Lung (tissue), 11 donors: ENCODE measurements at regions not wholly inside any gene's neighbourhood (a gene's known extent, or its start where the extent isn't known, plus 50 kb on each side); places are given as distances from the start of the nearest gene placed in this dataset.

Source experiments
- ATAC-seq: fragments of 200-7000 bp; cut with Tn5 transposase; one replicate; pipeline ENCODE4 v1.9.1; 2020; ENCODE audit warnings: moderate number of reproducible peaks; ENCODE audit not compliant: insufficient read depth, low FRiP score
- DNase-seq, 3 donors: peaks; one replicate each; pipeline ENCODE4 v3.0.0-alpha.2; 2013 to 2017
- H3K27ac ChIP-seq, 2 donors: one replicate each; pipeline ENCODE4 v1.5.1; 2013; ENCODE audit warnings: mild to moderate bottlenecking in 2 of 2, moderate library complexity in 2 of 2, control low read depth in 1 of 2, inconsistent platforms in 1 of 2, low read depth in 1 of 2, low read length in 1 of 2
- H3K27me3 ChIP-seq, 3 donors: one replicate each; pipeline ENCODE4 v1.5.1; 2013; ENCODE audit warnings: low read length in 2 of 3; ENCODE audit not compliant: control insufficient read depth in 3 of 3, insufficient read depth in 3 of 3
- H3K36me3 ChIP-seq, 4 donors: one replicate each; pipeline ENCODE4 v1.5.1; 2013; ENCODE audit warnings: low read length in 4 of 4, mild to moderate bottlenecking in 1 of 4, moderate library complexity in 1 of 4; ENCODE audit not compliant: control insufficient read depth in 4 of 4, insufficient read depth in 4 of 4
- H3K4me1 ChIP-seq, 5 donors: one replicate each; pipeline ENCODE4 v1.5.1; 2013; ENCODE audit warnings: low read length in 5 of 5, mild to moderate bottlenecking in 2 of 5, moderate library complexity in 1 of 5; ENCODE audit not compliant: control insufficient read depth in 5 of 5, insufficient read depth in 5 of 5
- H3K4me3 ChIP-seq: one replicate; pipeline ENCODE4 v1.5.1; 2013; ENCODE audit warnings: mild to moderate bottlenecking, control low read depth, moderate library complexity
- H3K9ac ChIP-seq, 2 donors: one replicate each; pipeline ENCODE4 v1.5.1; 2013; ENCODE audit warnings: low read length in 2 of 2, control low read depth in 1 of 2; ENCODE audit not compliant: insufficient read depth in 1 of 2
- H3K9me3 ChIP-seq, 4 donors: one replicate each; pipeline ENCODE4 v1.5.1; 2013; ENCODE audit warnings: low read length in 3 of 4, mild to moderate bottlenecking in 1 of 4, moderate library complexity in 1 of 4; ENCODE audit not compliant: control insufficient read depth in 4 of 4, insufficient read depth in 3 of 4
- CTCF ChIP-seq: IDR thresholded peaks from 2 replicates; pipeline ENCODE4 v1.5.1; 2012; ENCODE audit warnings: mild to moderate bottlenecking; ENCODE audit errors: control extremely low read depth, extremely low read depth
- WGBS, 2 donors: extraction: QIAGEN DNeasy Blood & Tissue Kit; methylation state at CpG; one replicate each; pipeline ENCODE4 v1.1.7; 2013; 5-methylcytosine and 5-hydroxymethylcytosine counted together
- donor health status: control.
- donor health status: control.
- donor health status: Bipolar disorder and iron deficiency.
- donor health status: healthy.
- donor health status: DM: yes; HTN: yes; CAD: no.

GRCh38 chr2:125490308-125490707 is 1165.7 kb upstream of the GYPC start:
- no peak for TF ChIP-seq CTCF
- no peak for DNase-seq
- no peak for ATAC-seq
- no peak overlapping the region for H3K27ac ChIP-seq
- H3K27me3 ChIP-seq = no peaks in the 10 kb centered on the region
- H3K4me1 ChIP-seq = no peaks in the 10 kb centered on the region
- 92 to 95% methylated on average over 4 of the region's 4 CpGs for WGBS, 2 donors
- peaks cover 0 to 2% (median 0%) of the 10 kb centered on the region in 4 donors for H3K9me3 ChIP-seq
- H3K9ac ChIP-seq = no peak overlapping the region
- no peaks in the 10 kb centered on the region for H3K36me3 ChIP-seq
- no peak overlapping the region for H3K4me3 ChIP-seq

GRCh38 chr2:125491663-125492062 is 1164.3 kb upstream of the GYPC start:
- H3K4me3 ChIP-seq = no peak overlapping the region
- no peak overlapping the region for H3K27ac ChIP-seq
- no peak for DNase-seq

GRCh38 chr2:125512313-125512712 is 1143.6 kb upstream of the GYPC start:
- no peak overlapping the region for H3K4me3 ChIP-seq
- no peak overlapping the region for H3K27ac ChIP-seq
- no peaks in the 10 kb centered on the region for H3K4me1 ChIP-seq
- DNase-seq = no peak
- no peak for TF ChIP-seq CTCF
- 85 to 94% methylated on average over 1 of the region's 1 CpG for WGBS, 2 donors
- H3K36me3 ChIP-seq = no peaks in the 10 kb centered on the region
- no peak overlapping the region for H3K9ac ChIP-seq
- H3K9me3 ChIP-seq = peaks cover 0 to 4% (median 2%) of the 10 kb centered on the region in 4 donors
- H3K27me3 ChIP-seq = no peaks in the 10 kb centered on the region
- no peak for ATAC-seq

More at GRCh38 chr2:125491663-125492062, 1164.3 kb upstream of the GYPC start:
- H3K9ac ChIP-seq = no peak overlapping the region
- H3K36me3 ChIP-seq = no peaks in the 10 kb centered on the region
- no peaks in the 10 kb centered on the region for H3K27me3 ChIP-seq
- no peak for ATAC-seq
- peaks cover 0 to 2% (median 0%) of the 10 kb centered on the region in 4 donors for H3K9me3 ChIP-seq
- TF ChIP-seq CTCF = no peak
- WGBS, 2 donors = 84 to 91% methylated on average over 3 of the region's 3 CpGs
- no peaks in the 10 kb centered on the region for H3K4me1 ChIP-seq

- no peak for TF ChIP-seq CTCF
- WGBS, 2 donors = 43 to 56% methylated on average over 3 of the region's 3 CpGs
- H3K27me3 ChIP-seq = no peaks in the 10 kb centered on the region
- no peak overlapping the region for H3K4me3 ChIP-seq
- H3K27ac ChIP-seq = no peak overlapping the region
- no peaks in the 10 kb centered on the region for H3K36me3 ChIP-seq
- peaks cover 0 to 4% (median 2%) of the 10 kb centered on the region in 4 donors for H3K9me3 ChIP-seq
- no peak for DNase-seq
- H3K9ac ChIP-seq = no peak overlapping the region
- ATAC-seq = peak; percentile 58
- no peaks in the 10 kb centered on the region for H3K4me1 ChIP-seq
Measured at GRCh38 chr2:125516496-125517109, 1139.4 kb upstream of the GYPC start.
